ENCODE measurements at regions not wholly inside any gene's neighbourhood (a gene's known extent, or its start where the extent isn't known, plus 50 kb on each side); places are given as distances from the start of the nearest gene placed in this dataset.

DNA sequence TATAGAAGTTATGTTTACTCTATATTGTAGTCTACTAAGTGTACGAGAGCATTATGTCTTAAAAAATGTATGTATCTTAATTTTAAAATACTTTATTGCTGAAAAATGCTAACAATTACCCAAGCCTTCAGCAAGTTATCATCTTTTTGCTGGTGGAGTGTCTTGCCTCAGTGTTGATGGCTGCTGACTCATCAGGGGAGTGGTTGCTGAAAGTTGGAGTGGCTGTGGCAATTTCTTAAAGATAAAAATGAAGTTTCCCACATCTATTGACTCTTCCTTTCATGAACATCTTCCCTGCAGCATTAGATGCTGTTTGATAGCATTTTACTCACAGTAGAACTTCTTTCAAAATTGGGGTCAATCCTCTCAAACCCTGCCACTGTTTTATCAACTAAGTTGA is 95.8 kb downstream of the CDC7 start:
- no peak overlapping the region for H3K4me3 ChIP-seq
- no peaks in the 10 kb centered on the region for H3K79me2 ChIP-seq (replicated peaks; ENCODE audit: insufficient read depth)
- H3K9me2 ChIP-seq (ENCODE audit: insufficient read depth): peaks cover 4% of the 10 kb centered on the region; the same call in 1 of the 2 replicates
- no peaks in the 10 kb centered on the region for H3F3A ChIP-seq (replicated peaks; ENCODE audit: low read depth)
- ATAC-seq: no peak
- H3K36me3 ChIP-seq (ENCODE audit: insufficient read depth): no peaks in the 10 kb centered on the region
- H4K20me1 ChIP-seq (replicated peaks; ENCODE audit: insufficient read depth): no peaks in the 10 kb centered on the region
- no peak overlapping the region for H3K27ac ChIP-seq (ENCODE audit: low read depth)
- no peak for DNase-seq (ENCODE audit: low spot score)
- H2AFZ ChIP-seq: no peak overlapping the region
- Mint-ChIP-seq H3K36me3 (ENCODE audit: low read depth) (no peaks in the 10 kb centered on the region), H3K27ac (no peak overlapping the region), H3K9me3 (no peaks in the 10 kb centered on the region), H3K4me3 (no peak overlapping the region), H3K4me1 (peaks cover 4% of the 10 kb centered on the region), H3K27me3 (ENCODE audit: insufficient read depth, low read depth, poor library complexity) (peaks cover 1% of the 10 kb centered on the region)
- no peak overlapping the region for H3K4me2 ChIP-seq
- no peak for TF ChIP-seq CREB1 (CRISPR knock-in tag; IDR thresholded peaks at IDR 0.05; ENCODE audit: low read depth)
- H3K4me1 ChIP-seq (ENCODE audit: insufficient read depth): no peaks in the 10 kb centered on the region; the same call in 1 of the 2 replicates
- no peaks in the 10 kb centered on the region for H3K27me3 ChIP-seq (ENCODE audit: insufficient read depth)

DNA sequence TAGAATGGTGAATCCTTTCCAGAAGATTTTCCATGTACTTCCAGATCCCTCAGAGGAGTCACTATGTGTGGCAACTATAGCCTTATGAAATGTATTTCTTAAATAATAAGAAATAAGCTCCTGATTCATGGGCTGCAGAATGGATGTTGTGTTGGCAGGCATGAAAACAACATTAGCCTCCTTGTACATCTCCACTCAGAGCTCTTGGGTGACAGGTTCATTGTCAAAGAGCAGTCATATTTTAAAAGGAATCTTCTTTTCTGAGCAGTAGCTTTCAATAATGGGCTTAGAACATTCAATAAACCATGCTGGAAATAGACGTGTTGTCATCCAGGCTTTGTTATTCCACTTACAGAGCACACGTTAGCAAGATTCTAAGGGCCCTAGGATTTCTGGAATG is 96.6 kb downstream of the CDC7 start:
- peaks cover 4% of the 10 kb centered on the region; the same call in 1 of the 2 replicates for H3K9me2 ChIP-seq (ENCODE audit: insufficient read depth)
- H3K9me3 Mint-ChIP-seq: no peaks in the 10 kb centered on the region
- H3K36me3 Mint-ChIP-seq (ENCODE audit: low read depth): no peaks in the 10 kb centered on the region
- H3K27ac ChIP-seq (ENCODE audit: low read depth): no peak overlapping the region
- no peaks in the 10 kb centered on the region for H3K27me3 ChIP-seq (ENCODE audit: insufficient read depth)
- no peaks in the 10 kb centered on the region; the same call in 2 of the 3 replicates for H3K4me1 Mint-ChIP-seq
- peaks cover 1% of the 10 kb centered on the region for H3K27me3 Mint-ChIP-seq (ENCODE audit: insufficient read depth, low read depth, poor library complexity)
- no peak overlapping the region for H3K4me3 ChIP-seq
- H3K79me2 ChIP-seq (replicated peaks; ENCODE audit: insufficient read depth): no peaks in the 10 kb centered on the region
- H3K4me3 Mint-ChIP-seq: no peak overlapping the region
- no peaks in the 10 kb centered on the region for H3K4me1 ChIP-seq (ENCODE audit: insufficient read depth)
- H4K20me1 ChIP-seq (replicated peaks; ENCODE audit: insufficient read depth): no peaks in the 10 kb centered on the region
- H3K36me3 ChIP-seq (ENCODE audit: insufficient read depth): no peaks in the 10 kb centered on the region
- no peaks in the 10 kb centered on the region for H3F3A ChIP-seq (replicated peaks; ENCODE audit: low read depth)
- no peak overlapping the region for H3K4me2 ChIP-seq
- no peak overlapping the region for H3K27ac Mint-ChIP-seq
- no peak for ATAC-seq
- no peak overlapping the region for H2AFZ ChIP-seq
- DNase-seq (ENCODE audit: low spot score): no peak
- TF ChIP-seq REST (IDR thresholded peaks at IDR 0.05; ENCODE audit: unreplicated experiment) (no peak), EZH2 (IDR thresholded peaks at IDR 0.05; ENCODE audit: low read depth, unreplicated experiment) (no peak), CREB1 (CRISPR knock-in tag; IDR thresholded peaks at IDR 0.05; ENCODE audit: low read depth) (no peak), POLR2AphosphoS5 (IDR thresholded peaks at IDR 0.05; ENCODE audit: low read depth) (no peak), EZH2phosphoT487 (IDR thresholded peaks at IDR 0.05; ENCODE audit: unreplicated experiment) (no peak), ZNF462 (CRISPR knock-in tag; IDR thresholded peaks at IDR 0.05) (no peak), ZNF331 (CRISPR knock-in tag; IDR thresholded peaks at IDR 0.05; ENCODE audit: low read depth) (no peak), NANOG (IDR thresholded peaks at IDR 0.05; ENCODE audit: borderline replicate concordance) (no peak), ZNF114 (CRISPR knock-in tag; IDR thresholded peaks at IDR 0.05) (no peak), JUNB (IDR thresholded peaks at IDR 0.05; ENCODE audit: unreplicated experiment) (no peak), STAT1 (IDR thresholded peaks at IDR 0.05; ENCODE audit: unreplicated experiment) (no peak)
- TF ChIP-seq, protein P1, sequence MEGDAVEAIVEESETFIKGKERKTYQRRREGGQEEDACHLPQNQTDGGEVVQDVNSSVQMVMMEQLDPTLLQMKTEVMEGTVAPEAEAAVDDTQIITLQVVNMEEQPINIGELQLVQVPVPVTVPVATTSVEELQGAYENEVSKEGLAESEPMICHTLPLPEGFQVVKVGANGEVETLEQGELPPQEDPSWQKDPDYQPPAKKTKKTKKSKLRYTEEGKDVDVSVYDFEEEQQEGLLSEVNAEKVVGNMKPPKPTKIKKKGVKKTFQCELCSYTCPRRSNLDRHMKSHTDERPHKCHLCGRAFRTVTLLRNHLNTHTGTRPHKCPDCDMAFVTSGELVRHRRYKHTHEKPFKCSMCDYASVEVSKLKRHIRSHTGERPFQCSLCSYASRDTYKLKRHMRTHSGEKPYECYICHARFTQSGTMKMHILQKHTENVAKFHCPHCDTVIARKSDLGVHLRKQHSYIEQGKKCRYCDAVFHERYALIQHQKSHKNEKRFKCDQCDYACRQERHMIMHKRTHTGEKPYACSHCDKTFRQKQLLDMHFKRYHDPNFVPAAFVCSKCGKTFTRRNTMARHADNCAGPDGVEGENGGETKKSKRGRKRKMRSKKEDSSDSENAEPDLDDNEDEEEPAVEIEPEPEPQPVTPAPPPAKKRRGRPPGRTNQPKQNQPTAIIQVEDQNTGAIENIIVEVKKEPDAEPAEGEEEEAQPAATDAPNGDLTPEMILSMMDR (conservative IDR thresholded peaks at IDR 0.05; ENCODE audit: low read depth in 2 of 2): no peak

All from GM23338 (cell line).